CD4-positive, alpha-beta T cell treated with Interleukin-17A for 4 hours (primary cell): ENCODE measurements at regions not wholly inside any gene's neighbourhood (a gene's known extent, or its start where the extent isn't known, plus 50 kb on each side); places are given as distances from the start of the nearest gene placed in this dataset.
"Not testable (repeated sequence)": the region's sequence is repeated elsewhere in the genome, so short reads cannot be mapped to it uniquely, and the experiment has no call there.

Experiments
- DNase-seq: peaks from one replicate; pipeline ENCODE4 v3.0.0-alpha.2; 2020; ENCODE audit warnings: mixed read lengths

DNA sequence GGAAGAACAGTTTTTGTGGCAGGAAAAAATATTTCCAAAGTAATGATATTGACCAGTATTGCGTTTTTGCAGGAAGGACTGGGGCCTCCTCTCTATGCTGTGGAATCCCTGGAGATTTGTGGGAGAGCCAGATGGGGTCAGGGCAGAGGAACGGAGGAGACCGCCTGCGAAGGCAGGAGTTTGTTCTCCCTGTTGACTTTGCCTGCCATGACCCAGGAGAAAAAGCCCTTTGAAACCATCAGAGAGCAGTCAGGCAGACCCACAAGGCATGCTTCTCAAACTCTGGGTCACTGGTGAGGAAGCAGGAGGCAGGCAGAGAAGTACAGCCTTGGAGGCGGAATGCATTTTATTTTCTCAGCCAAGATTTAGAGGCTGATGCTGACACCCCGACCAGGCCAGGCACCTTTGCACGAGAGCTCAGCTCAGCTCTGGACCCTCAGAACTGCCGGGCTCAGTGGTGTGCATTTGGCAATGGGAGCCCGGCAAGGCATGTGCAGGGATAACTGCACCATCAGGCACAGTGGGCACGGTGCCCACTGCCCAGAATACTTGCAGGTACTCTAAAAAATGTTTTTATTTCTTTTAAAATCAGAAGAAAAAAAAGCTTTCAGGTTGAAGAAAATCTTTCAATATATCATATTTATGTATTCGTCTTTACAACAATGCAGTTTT lies 410.4 kb downstream of the RPS24 start:
- no peak for DNase-seq

DNA sequence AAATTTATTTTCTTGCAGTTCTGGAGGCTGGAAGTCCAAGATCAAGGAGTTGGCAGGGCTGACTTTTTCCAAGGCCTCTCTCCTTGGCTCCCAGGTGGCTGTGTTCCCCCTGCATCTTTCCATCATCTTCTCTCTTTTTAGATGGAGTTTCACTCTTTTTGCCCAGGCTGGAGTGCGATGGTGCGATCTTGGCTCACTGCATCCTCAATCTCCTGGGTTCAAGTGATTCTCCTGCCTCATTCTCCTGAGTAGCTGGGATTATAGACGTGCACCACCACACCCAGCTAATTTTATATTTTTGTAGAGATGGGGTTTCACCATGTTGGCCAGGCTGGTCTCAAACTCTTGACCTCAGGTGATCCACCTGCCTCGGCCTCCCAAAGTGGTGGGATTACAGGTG lies 411.1 kb downstream of the RPS24 start:
- not testable (repeated sequence) for DNase-seq

DNA sequence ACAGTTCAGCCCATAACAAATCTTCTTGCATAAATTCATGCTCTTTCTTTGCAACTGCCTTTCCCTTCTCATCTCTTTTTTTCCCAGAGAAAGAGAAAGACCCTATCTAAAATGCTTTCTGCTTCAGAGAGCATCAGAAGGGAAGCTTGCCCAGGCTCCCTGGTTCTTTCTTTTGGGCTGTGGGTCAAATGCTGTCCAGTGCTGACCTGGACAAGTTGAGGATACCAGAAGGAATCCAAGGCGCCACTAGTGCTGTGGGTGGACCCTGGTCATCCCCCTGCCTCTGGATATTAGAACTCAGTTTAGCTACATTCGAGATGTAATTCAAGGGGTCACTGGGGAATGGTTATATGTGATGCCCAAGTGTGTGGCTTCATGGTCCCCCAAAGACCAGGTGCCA lies 411.6 kb downstream of the RPS24 start:
- DNase-seq: no peak

DNA sequence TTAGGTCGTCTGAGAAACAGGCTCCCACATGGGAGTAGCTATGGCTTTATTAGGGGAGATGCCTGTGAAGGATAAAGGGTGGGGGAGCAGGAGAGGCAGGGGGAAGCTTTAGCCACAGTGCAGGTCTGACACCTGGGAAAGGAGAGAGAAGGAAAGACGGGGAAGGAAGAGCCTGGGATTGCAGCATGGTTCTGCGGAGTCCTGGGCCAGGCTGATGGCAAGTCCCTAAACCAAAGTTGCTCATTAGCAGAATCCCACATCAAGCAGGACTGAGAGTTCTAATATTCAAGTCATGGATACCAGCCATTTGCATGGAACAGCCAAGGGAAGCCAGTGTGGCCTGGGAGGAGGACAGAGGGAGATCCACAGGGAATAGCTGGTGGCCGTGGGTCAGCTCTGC lies 414.8 kb downstream of the RPS24 start:
- DNase-seq: no peak

DNA sequence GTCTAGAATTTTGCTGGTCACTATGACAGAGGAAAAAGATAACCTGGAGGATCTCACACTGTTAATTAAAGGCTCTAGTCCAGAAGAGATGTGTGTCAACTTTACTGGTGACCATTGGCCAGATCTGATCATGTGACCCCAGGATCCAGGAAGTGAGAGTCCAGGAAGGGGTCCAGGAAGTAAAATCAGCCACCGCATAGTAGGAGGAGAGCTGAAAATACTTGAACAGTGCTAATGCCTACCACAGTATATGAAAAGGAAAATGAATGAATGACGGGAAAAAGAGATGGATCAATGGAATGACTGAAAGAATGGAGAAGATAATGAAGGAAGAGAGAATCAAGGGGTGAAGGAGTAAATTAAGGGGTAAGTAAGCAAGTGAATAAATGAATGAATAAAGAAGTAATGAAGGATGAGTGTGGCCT lies 415.3 kb downstream of the RPS24 start:
- no peak for DNase-seq

DNA sequence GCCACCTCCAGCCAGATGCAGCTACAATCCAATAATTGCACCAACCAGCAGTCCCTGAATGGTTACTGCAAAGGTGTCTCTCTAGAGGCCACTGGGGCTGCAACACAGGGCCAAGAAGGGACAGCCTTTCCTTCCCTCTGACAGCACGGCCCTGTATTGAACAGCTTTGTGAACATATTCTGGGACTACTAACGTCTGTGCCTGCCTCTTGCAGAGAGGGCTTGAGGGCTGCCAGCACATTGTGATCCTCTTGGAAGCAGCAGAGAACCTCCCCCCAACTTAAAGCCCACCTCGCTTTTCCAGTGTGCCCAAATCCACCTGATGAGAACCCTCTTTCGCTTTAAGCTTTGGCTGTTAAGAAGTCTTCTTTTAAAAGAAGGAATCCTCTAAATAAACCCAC lies 415.9 kb downstream of the RPS24 start:
- DNase-seq: no peak

DNA sequence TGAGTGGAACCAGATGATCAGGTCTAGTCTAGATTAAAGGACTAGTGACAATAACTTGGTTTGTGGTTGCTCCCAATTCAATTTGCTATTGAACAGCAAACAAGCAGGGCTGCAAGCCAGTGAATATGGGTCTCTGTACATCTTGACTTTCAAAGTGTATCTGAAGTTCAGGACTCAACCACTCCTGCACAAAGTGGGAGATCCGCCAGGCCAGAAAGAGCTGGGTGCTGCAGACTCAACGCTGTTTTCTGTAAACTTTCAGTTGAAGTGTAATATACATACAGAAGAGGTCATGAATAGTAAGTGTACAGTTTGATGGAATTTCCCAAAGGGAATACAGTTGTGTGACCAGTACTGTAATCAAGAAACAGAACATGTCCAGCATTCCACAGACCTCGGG lies 416.6 kb downstream of the RPS24 start:
- DNase-seq: no peak

DNA sequence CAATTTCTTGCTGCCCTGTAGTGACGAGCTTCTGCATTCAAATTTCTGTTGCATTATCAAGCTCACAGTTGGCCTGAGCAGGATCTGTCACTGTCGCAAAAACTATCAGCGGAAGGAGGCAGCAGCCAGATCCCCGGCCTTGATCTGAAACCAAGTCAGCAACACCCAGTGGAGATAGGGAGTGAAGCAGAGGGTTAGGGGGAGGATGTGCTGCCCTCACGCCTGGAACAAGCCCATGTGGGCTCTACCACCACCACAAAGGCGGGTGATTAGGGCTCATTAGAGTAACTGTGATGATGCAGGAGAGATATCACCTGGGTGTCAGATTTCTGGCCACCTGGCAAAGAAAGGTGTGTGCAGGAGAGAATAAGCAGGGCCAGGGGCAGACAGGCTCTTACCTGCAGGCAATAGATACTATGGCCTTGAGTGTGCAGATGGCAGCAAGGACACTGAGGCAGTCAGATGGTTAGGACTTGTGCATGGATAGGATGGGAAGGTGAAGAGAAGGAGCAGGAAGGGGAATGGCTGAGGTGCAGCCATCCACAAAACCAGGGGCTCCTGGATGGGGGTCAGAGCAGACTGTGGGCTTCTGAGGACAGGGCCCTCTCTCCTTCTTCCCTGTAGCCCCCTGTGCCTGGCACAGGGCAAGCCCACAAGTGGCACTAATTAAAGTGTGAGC lies 417.3 kb downstream of the RPS24 start:
- no peak for DNase-seq

DNA sequence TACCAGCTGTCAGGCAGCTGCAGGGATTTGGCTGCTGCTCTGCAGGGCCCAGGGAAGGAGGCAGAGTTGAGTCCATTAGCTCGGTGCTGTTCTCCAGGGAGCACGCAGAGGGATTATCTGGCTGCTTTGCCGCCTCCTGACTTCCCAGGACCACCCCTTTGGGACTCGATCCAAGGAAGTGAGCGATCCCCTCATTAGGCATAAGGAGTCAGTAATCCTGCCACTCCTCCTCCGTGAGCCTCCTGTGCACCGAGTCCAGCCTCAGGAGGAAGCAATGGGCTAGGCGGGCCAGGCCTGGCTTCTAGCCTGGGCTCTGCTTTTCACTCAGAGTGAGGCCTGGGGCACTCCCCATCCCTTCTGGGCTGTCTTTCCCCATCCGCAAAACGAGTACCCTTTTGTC lies 417.9 kb downstream of the RPS24 start:
- DNase-seq: no peak

DNA sequence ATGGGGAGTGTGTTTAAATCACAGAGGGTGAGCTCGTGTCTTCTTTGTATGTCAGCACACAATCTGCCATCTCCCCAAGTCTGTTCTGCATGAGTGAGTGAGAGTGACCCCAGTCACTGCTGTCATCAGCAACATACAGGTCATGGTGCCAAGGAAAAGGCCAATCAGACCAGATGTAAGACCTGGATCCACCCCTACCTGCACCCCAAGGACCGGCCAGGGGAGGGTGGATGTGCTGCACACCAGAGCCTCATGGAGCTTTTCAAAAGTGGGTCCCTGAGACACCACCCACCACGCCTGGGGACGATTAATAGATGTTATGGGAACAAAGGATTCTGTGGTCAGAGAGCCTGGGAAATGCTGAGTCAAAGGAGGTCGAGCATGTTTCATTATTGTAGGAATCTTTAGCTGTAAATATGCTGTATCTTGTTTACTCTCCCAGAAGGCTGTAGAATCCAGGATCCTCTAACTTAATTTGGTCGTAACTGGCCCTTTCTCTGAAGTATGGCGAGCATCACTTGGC lies 420.5 kb downstream of the RPS24 start:
- DNase-seq: no peak

DNA sequence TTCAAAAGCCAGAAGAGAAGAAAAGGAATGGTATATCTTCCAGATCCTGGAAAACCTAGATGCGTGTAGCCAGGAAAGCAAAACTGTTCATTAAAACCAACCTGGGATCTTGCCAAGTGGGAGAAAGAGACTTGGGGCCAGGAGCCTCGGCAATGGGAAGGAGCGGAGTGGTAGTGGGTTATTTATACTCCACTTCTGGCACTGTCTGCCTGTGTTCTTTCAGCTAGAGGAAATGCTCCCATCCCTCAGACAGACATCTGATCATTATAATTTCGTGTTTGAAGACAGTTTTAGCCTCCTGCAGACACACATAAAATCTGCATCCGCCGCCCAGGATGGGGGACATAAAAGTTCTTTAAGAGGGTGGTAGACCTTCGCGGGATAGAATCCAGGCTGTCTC lies 421.6 kb downstream of the RPS24 start:
- no peak for DNase-seq

DNA sequence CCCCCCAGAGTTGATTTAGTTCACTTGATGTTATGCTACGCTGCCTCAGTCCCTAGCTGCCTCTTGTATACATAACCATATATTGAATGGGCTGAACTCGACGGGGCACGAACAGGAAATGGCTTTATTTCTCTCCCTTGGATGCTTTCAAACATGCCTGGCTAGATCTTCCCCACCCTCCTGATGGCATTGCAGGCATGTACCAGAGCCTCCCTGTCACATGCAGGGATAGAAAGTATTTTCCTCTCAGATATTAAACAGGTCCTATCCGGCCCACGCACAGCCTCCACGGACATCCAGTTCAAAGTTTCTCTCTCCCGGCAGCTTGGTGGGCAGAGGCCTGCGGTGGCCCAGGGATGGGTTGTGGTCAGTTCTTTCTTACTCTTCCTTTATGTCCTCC lies 422.1 kb downstream of the RPS24 start:
- no peak for DNase-seq

DNA sequence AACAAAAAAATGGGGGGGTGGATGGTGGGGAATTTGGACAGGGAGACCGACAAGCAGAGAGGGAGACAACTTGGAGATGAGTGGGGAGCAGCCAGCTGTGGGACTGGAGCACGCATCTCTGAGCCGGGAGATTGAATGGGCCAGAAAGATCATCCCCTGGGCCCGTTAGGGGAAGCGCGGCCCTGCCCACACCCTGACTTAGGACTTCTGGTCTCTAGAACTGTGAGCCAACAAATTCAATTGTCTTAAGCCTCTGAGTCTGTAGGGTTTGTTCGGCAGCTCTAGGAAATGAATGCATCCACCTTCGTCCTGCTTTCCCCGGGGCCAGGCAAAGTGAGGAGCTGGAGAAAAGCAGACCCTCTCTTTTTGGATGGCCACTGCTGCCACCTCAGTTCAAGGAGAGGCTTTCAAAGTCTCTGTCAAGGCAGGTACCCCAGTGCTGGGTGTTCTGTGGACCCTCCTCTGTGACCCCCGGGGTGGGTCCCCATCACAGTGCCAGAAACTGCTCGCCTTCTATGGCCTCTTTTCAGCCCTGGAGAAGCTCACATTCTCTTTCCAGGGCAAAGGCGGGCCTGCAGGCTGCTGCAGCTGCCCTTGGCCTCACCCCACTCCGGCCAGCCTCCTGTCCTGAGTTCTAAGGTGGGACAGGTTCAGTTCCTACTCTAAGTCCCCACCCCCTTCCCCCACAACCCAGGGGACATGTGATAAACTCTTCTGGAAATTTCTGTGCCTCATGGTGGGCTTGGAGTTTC lies 423.2 kb downstream of the RPS24 start:
- no peak for DNase-seq

DNA sequence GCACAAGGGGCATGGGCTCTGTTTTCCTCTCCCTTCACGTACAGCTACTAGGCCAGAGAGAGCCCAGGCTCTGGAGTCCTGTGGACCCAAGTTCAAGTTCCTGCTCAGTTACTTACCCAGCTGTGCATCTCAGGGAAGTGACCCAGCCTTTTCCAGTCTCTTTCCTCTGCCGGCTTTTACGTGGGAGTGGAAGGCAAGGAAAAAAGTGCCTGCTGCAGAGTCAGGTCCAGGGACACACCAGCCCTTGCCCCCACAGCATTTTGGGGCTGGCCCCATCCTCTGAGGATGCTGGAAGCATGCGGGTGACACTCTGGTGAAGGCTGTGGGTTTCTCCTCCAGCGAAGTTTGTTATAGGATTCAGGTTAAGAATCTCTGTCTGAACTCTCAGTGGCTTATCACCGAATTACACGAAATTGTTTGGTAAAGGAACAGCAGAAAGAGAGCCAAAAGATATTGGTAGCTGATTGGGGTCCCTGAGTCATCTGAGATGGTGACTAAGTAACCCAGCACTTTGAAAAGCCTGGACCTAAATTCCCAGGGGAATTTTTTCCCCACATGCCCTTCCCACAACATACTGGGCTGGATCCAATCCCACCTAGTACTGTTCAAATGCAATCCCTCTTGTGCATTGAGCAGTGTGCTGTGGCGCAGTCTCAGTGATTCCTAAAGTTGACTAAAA lies 424.3 kb downstream of the RPS24 start:
- DNase-seq: no peak

DNA sequence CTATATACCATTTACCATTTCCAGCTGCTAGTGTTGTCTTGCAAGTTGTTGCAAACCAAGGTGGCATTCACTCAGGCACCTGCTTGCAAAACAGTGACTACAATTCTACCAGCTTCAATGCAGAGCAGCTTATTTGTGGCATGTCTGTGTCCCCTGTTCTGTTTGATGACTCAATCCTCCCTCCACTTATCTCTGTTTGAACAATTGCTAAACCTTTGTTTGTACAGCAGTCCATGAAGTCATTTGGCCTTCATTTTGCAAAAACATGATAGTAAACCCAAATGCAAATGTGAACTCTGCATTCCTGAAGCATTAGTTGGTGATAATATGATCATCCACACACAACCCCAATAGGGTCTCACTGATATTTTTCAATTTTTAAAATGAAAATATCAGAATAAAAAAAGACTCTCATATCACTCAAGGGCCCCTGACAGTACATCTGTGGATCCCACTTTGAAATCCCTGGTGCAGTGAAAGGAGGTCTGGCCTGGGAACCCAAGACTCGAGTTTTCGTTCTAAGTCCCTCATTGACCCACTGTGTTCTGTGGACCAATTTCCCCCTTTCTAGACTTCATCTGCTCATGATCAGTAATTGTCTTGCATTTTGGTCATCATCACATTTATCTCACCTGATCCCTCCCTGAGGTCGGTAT lies 425.4 kb downstream of the RPS24 start:
- DNase-seq: no peak

DNA sequence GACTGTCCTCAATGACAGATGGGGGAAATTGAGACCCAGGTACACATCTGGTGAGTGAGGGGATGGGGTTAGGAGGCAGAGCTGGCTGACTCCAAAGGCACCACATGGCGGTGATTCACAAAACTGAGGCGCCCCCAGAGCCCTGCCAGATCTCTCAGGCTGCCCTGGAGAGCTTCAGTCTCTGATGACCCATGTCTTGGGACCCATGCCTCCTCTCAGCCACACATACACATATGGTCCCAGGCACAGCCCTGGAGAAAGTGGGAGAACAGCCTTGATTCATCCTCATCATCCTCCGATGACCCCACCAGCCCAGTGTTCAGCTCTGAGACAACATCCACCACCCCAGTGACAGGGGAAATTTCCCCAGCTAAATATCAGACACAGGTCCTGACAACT lies 426.0 kb downstream of the RPS24 start:
- no peak for DNase-seq

DNA sequence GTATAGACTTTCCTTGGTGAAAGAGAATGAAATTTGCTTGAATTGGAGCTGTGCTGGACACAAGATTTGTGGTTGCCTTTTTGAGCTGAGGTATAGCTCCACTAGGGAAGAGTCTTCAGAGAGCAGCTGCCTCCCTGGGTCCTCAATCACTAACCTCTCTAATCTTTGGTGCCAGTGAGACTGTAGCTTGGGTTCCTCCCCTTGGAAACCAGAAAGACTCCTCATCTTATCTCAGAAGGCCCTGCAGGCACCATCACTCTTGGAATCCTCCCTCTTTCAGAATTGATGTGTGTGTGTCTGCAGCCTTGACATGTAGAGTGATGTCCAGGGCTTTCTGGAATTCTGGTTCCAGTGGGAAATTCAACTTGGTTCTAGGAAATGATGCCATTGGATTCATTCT lies 426.5 kb downstream of the RPS24 start:
- no peak for DNase-seq

DNA sequence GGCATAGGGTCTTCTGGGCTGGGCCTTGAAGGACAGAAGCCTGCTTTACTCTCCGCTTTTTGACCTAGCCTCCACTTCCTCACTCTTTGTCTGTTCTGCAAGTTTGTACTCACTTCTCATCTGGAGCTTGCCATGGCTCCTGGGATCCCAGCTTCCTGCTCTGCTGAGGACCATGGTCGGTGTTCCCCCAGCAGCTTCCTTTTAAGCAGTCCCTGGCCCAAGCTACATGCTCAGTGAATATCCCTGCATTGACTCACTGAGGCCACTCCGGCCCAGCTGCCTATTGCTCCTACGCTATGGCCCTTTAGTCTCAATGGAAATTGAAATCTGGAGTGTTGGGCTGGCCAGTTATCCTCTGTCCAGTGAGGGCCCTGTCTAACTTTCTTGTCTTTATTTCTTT lies 427.7 kb downstream of the RPS24 start:
- no peak for DNase-seq

DNA sequence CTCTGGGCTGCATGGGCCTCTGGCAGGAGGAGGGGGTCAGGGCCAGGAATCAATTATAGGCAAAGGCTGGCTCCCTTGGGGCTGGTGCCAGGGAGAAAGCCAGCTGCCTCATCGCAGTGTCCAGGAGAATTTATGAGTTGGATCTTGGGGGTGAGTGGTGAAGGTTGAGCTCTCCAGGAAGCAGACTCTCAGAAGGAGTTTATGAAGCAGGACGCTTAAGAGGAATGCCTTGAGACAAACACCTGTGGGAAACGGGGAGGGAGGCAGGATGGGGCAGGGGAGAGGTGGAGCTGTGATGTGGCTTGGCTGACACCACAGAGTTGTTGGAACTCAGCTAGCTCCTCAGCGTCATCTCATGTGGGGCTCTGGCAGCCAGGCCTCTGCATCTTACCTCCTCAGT lies 428.5 kb downstream of the RPS24 start:
- no peak for DNase-seq

DNA sequence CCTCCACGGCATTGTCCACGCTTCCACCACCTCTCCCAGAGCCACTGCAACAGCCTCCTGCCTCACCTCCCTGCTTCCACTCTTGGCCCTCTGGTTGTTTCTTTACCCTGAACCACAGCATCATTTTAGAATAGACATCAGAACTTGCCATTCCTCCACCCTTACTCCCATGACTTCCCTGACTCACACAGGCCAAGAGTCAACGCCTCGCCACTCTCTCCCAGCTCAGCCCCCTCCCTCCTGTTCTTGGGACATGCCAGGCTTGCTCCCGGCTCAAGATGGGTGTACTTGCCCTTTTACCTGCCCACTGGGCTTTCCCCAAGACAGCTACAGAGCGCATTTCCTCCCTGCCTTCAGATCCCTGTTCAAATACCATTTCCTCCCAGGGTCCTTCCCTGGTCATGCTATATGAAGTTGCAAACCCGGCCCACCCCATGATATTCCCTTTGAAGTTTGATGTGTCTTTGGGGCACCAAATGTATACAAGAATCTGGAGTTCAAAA lies 429.1 kb downstream of the RPS24 start:
- DNase-seq: no peak

DNA sequence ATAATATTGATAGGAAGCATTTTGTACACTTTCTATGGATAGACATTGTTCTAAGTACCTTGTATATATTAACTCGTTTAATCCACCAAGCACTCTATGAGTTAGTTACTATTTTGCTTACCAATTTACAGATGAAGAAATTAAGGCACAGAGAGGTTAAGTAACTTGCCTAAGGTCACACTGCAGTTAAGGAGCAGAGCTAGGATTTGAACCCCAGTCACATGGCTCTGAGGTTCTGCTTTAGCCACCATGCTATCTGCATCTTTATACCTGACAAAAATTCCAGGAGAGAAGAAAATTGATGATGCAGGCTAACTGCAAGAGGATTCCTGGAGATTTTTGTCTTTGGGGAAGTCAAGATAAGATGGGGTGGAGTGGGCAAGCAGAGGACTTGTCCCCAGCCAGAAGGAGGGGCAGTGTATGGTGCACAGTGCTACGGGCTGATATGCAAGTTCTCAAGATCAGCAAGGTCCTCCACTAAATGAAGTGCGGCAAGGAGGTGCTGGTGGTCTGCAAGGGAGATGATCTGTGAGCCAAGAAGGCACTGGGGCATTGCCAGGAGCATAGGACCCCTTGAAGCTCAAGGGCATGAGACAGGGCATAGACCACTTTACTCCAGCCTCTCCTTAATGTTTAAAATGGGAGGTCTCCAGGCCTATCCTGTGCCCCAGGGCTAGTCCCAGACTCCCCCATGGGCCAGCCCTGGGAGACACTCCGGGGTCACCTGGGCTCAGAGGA lies 430.6 kb downstream of the RPS24 start:
- no peak for DNase-seq

DNA sequence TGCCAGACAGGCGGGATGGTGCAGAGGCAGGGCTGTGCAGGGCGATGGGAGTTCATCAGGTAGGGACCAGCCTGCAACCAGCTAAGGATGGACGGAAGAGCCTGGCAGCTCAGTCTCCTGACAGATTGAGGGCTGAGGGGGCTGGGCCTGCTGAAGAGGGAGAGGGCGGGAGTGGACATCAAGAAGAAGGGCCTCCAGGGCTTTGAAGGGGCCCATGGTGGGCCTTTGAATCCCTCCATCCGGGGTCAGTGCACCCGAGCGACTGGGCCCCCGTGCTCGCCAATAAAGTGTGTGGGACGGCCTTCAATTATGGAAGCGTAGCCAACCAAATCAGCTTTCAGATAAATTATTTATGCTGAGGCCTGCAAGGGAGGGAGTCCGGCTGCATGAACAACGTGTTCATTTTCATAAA lies 431.2 kb downstream of the RPS24 start:
- DNase-seq: no peak
